Tibial nerve (tissue), 4 donors: ENCODE measurements at regions not wholly inside any gene's neighbourhood (a gene's known extent, or its start where the extent isn't known, plus 50 kb on each side); places are given as distances from the start of the nearest gene placed in this dataset.

Experiments
- DNase-seq, 2 donors: peaks; one replicate each; pipeline ENCODE4 v3.0.0-alpha.2; 2019; ENCODE audit warnings: low spot score in 2 of 2
- H3K27ac ChIP-seq, 4 donors: fragments of 200-600 bp; sonication (generic) in 3 of 4; one replicate each; pipeline ENCODE4 v1.5.1; 2017 to 2019; ENCODE audit warnings: mild to moderate bottlenecking in 1 of 4
- H3K27me3 ChIP-seq, 2 donors: fragments of 200-600 bp; sonication (generic) in 1 of 2; one replicate each; pipeline versions ENCODE4 v1.5.1 to v1.6.0; 2017 to 2019
- H3K36me3 ChIP-seq, 3 donors: fragments of 200-600 bp; sonication (generic); one replicate each; pipeline ENCODE4 v1.5.1; 2018 to 2019
- H3K4me1 ChIP-seq, 4 donors: fragments of 200-600 bp; sonication (generic) in 3 of 4; one replicate each; pipeline ENCODE4 v1.5.1; 2017 to 2019
- H3K4me3 ChIP-seq, 4 donors: fragments of 200-600 bp; sonication (generic) in 3 of 4; one replicate each; pipeline ENCODE4 v1.5.1; 2017 to 2019; ENCODE audit warnings: mild to moderate bottlenecking in 1 of 4, moderate library complexity in 1 of 4
- H3K9me3 ChIP-seq, 4 donors: fragments of 200-600 bp; sonication (generic) in 3 of 4; one replicate each; pipeline ENCODE4 v1.5.1; 2017 to 2019
- CTCF ChIP-seq, 5 experiments: fragments of 200-600 bp in 3 of 5; fragments of 450-650 bp in 2 of 5; sonication (generic) in 3 of 5; IDR thresholded peaks; one replicate each; pipeline ENCODE4 v1.5.1; 2016 to 2019; ENCODE audit warnings: antibody characterized with exemption in 5 of 5, mild to moderate bottlenecking in 3 of 5, moderate library complexity in 2 of 5
- EP300 ChIP-seq, 2 donors: sonication (generic); formaldehyde crosslinking; IDR thresholded peaks; one replicate each; pipeline ENCODE4 v1.6.1; 2017; ENCODE audit warnings: antibody characterized with exemption in 2 of 2, mild to moderate bottlenecking in 1 of 2
- POLR2A ChIP-seq, 2 donors: fragments of 450-650 bp; IDR thresholded peaks; one replicate each; pipeline ENCODE4 v1.6.1; 2017; ENCODE audit warnings: antibody characterized with exemption in 2 of 2, mild to moderate bottlenecking in 2 of 2, moderate library complexity in 2 of 2
- WGBS, 2 donors: methylation state at CpG; one replicate each; pipeline ENCODE4 v1.1.5; 2018; 5-methylcytosine and 5-hydroxymethylcytosine counted together

- no peak for TF ChIP-seq EP300 (IDR thresholded peaks at IDR 0.05)
- TF ChIP-seq CTCF (IDR thresholded peaks at IDR 0.05) = no peak
- no peak for TF ChIP-seq POLR2A (IDR thresholded peaks at IDR 0.05)
- Histone ChIP-seq H3K4me1 (peaks cover 0 to 15% (median 4%) of the 10 kb centered on the region in 4 donors), H3K27ac (no peak overlapping the region), H3K27me3 (no peaks in the 10 kb centered on the region), H3K9me3 (no peaks in the 10 kb centered on the region), H3K36me3 (no peaks in the 10 kb centered on the region), H3K4me3 (no peak overlapping the region)
- no peak for DNase-seq
- WGBS, 2 donors = 71 to 73% methylated on average over 12 of the region's 12 CpGs
Measured at GRCh38 chr12:116414891-116415290, 137.4 kb upstream of the MED13L start.

- no peak for TF ChIP-seq POLR2A (IDR thresholded peaks at IDR 0.05)
- TF ChIP-seq EP300 (IDR thresholded peaks at IDR 0.05) = no peak
- no peak for TF ChIP-seq CTCF (IDR thresholded peaks at IDR 0.05)
- no peaks in the 10 kb centered on the region for H3K36me3 ChIP-seq
- H3K27me3 ChIP-seq = no peaks in the 10 kb centered on the region
- WGBS, 2 donors = 77 to 85% methylated on average over 21 of the region's 21 CpGs
- H3K4me1 ChIP-seq = peaks cover 0 to 8% (median under 1%) of the 10 kb centered on the region in 4 donors
- H3K27ac ChIP-seq = no peak overlapping the region
- H3K9me3 ChIP-seq = no peaks in the 10 kb centered on the region
- no peak for DNase-seq
- no peak overlapping the region for H3K4me3 ChIP-seq
Measured at GRCh38 chr12:116415408-116416108, 138.1 kb upstream of the MED13L start.

- WGBS, 2 donors = 38 to 46% methylated on average over 3 of the region's 3 CpGs
- Histone ChIP-seq H3K4me3 (no peak overlapping the region), H3K27me3 (no peaks in the 10 kb centered on the region), H3K36me3 (no peaks in the 10 kb centered on the region), H3K27ac (no peak overlapping the region), H3K4me1 (peaks cover 0 to 2% (median 0%) of the 10 kb centered on the region in 4 donors), H3K9me3 (no peaks in the 10 kb centered on the region)
- TF ChIP-seq POLR2A (IDR thresholded peaks at IDR 0.05) (no peak), EP300 (IDR thresholded peaks at IDR 0.05) (no peak), CTCF (IDR thresholded peaks at IDR 0.05) (no peak)
- no peak for DNase-seq
Measured at GRCh38 chr12:116416166-116416565, 138.7 kb upstream of the MED13L start.

- no peak overlapping the region for H3K27ac ChIP-seq
- H3K9me3 ChIP-seq = peaks cover 0 to 9% (median 0%) of the 10 kb centered on the region in 4 donors
- H3K36me3 ChIP-seq = no peaks in the 10 kb centered on the region
- no peak overlapping the region for H3K4me3 ChIP-seq
- H3K27me3 ChIP-seq = no peaks in the 10 kb centered on the region
- no peaks in the 10 kb centered on the region for H3K4me1 ChIP-seq
- WGBS, 2 donors = 85 to 86% methylated on average over 9 of the region's 9 CpGs
- no peak for DNase-seq
- TF ChIP-seq CTCF (IDR thresholded peaks at IDR 0.05) = no peak
Measured at GRCh38 chr12:116418551-116418950, 140.6 kb upstream of the MAP1LC3B2 start.

- Histone ChIP-seq H3K4me1 (peaks cover 0 to 1% (median 0%) of the 10 kb centered on the region in 4 donors), H3K27me3 (no peaks in the 10 kb centered on the region), H3K4me3 (no peak overlapping the region), H3K27ac (no peak overlapping the region), H3K9me3 (peaks cover 0 to 9% (median 0%) of the 10 kb centered on the region in 4 donors), H3K36me3 (no peaks in the 10 kb centered on the region)
- DNase-seq = no peak
- TF ChIP-seq CTCF (IDR thresholded peaks at IDR 0.05) (no peak), POLR2A (IDR thresholded peaks at IDR 0.05) (no peak), EP300 (IDR thresholded peaks at IDR 0.05) (no peak)
- 54 to 74% methylated on average over 7 to 8 of the region's 8 CpGs for WGBS, 2 donors
Measured at GRCh38 chr12:116420227-116420880, 138.8 kb upstream of the MAP1LC3B2 start.
